ENCODE measurements at regions not wholly inside any gene's neighbourhood (a gene's known extent, or its start where the extent isn't known, plus 50 kb on each side); places are given as distances from the start of the nearest gene placed in this dataset.

DNA sequence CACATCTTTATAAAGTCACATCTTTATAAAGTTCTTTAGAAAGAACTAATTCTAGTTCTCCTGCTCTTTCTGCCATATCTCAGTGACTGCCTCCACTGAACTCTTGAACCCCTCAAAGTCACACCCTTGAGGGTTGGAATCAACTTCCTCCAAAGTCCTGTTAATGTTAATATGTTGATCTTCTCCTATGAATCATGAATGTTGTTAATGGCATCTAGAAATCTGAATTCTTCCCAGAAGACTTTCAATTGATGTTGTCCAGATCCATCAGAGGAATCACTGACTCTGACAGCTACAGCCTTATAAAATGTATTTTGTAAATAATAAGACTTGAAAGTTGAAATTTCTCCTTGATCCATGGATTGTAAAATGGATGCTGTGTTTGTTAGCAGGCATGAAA, 213.4 kb downstream of the COX7C start:
- Histone ChIP-seq H3K79me2 (ENCODE audit: insufficient read depth, low read length) (no peaks in the 10 kb centered on the region), H3F3A (ENCODE audit: insufficient read depth, low read length) (no peaks in the 10 kb centered on the region), H3K4me2 (ENCODE audit: low read length) (no peak overlapping the region), H3K9me2 (ENCODE audit: low read depth, low read length) (no peaks in the 10 kb centered on the region), H3K9me3 (ENCODE audit: low read length) (no peaks in the 10 kb centered on the region), H3K4me3 (ENCODE audit: low read depth, low read length, poor library complexity, severe bottlenecking) (no peak overlapping the region), H2AFZ (ENCODE audit: low read length) (no peak overlapping the region), H3K27ac (ENCODE audit: low read depth, low read length, poor library complexity, severe bottlenecking) (no peak overlapping the region), H4K20me1 (ENCODE audit: insufficient read depth, low read length) (no peaks in the 10 kb centered on the region), H3K36me3 (ENCODE audit: insufficient read depth, low read length) (no peaks in the 10 kb centered on the region), H3K9ac (ENCODE audit: low read length) (no peak overlapping the region), H3K4me1 (ENCODE audit: insufficient read depth, low read length, severe bottlenecking) (no peaks in the 10 kb centered on the region), H3K27me3 (ENCODE audit: insufficient read depth, low read length) (no peaks in the 10 kb centered on the region)
- TF ChIP-seq EZH2 (IDR thresholded peaks at IDR 0.05; ENCODE audit: borderline replicate concordance, low read length), result no peak
- TF ChIP-seq, protein P1, sequence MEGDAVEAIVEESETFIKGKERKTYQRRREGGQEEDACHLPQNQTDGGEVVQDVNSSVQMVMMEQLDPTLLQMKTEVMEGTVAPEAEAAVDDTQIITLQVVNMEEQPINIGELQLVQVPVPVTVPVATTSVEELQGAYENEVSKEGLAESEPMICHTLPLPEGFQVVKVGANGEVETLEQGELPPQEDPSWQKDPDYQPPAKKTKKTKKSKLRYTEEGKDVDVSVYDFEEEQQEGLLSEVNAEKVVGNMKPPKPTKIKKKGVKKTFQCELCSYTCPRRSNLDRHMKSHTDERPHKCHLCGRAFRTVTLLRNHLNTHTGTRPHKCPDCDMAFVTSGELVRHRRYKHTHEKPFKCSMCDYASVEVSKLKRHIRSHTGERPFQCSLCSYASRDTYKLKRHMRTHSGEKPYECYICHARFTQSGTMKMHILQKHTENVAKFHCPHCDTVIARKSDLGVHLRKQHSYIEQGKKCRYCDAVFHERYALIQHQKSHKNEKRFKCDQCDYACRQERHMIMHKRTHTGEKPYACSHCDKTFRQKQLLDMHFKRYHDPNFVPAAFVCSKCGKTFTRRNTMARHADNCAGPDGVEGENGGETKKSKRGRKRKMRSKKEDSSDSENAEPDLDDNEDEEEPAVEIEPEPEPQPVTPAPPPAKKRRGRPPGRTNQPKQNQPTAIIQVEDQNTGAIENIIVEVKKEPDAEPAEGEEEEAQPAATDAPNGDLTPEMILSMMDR (IDR thresholded peaks at IDR 0.05; ENCODE audit: low read length), result no peak

DNA sequence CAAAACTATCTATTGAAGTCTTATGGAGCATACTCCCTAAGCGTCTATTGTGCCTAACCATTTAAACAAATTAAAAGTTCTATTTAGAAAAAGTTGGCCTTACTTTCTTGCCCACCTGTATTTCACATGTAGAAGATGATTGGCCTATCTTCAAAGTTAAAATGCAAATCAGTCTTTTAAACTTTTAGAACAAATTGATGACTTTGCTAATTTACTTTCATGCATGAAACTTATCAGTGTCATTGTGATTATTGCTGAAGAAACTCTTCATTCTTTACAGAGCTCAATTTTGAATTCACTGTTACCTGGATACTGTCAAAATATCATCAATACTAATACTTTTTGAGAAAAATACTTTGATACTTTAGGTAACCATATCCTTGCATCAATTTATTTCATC, 216.1 kb downstream of the COX7C start:
- Histone ChIP-seq H3K9me3 (ENCODE audit: low read length) (no peaks in the 10 kb centered on the region), H3K4me2 (ENCODE audit: low read length) (no peak overlapping the region), H3K4me3 (ENCODE audit: low read depth, low read length, poor library complexity, severe bottlenecking) (no peak overlapping the region), H3F3A (ENCODE audit: insufficient read depth, low read length) (no peaks in the 10 kb centered on the region), H4K20me1 (ENCODE audit: insufficient read depth, low read length) (no peaks in the 10 kb centered on the region), H3K9me2 (ENCODE audit: low read depth, low read length) (no peaks in the 10 kb centered on the region), H3K27me3 (ENCODE audit: insufficient read depth, low read length) (no peaks in the 10 kb centered on the region), H3K9ac (ENCODE audit: low read length) (no peak overlapping the region), H3K79me2 (ENCODE audit: insufficient read depth, low read length) (no peaks in the 10 kb centered on the region), H3K36me3 (ENCODE audit: insufficient read depth, low read length) (no peaks in the 10 kb centered on the region), H3K27ac (ENCODE audit: low read depth, low read length, poor library complexity, severe bottlenecking) (no peak overlapping the region), H3K4me1 (ENCODE audit: insufficient read depth, low read length, severe bottlenecking) (no peaks in the 10 kb centered on the region), H2AFZ (ENCODE audit: low read length) (no peak overlapping the region)
- TF ChIP-seq, protein P1 (IDR thresholded peaks at IDR 0.05; ENCODE audit: low read length), result no peak
- TF ChIP-seq EZH2 (IDR thresholded peaks at IDR 0.05; ENCODE audit: borderline replicate concordance, low read length), result no peak

DNA sequence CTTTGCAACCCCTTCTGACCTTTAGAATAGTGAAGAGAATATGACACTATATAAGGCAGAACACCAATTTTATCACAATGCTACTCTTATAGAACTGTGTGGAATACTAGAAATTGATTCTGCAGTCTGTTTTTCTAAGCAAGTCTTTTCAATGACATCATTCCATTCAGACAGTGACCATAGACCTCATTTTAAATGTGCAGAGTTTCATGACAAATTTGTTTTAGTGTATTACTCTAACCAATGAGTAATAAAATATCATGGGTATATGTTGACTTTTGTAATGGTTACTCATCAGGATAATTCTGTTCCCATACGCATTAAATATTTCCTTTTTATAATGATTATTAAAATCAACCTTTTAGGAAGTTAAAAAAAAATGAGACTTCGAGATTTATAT, 219.9 kb downstream of the COX7C start:
- Histone ChIP-seq H3K4me2 (ENCODE audit: low read length) (no peak overlapping the region), H4K20me1 (ENCODE audit: insufficient read depth, low read length) (no peaks in the 10 kb centered on the region), H3F3A (ENCODE audit: insufficient read depth, low read length) (no peaks in the 10 kb centered on the region), H3K36me3 (ENCODE audit: insufficient read depth, low read length) (no peaks in the 10 kb centered on the region), H2AFZ (ENCODE audit: low read length) (no peak overlapping the region), H3K4me1 (ENCODE audit: insufficient read depth, low read length, severe bottlenecking) (no peaks in the 10 kb centered on the region), H3K9me3 (ENCODE audit: low read length) (no peaks in the 10 kb centered on the region), H3K79me2 (ENCODE audit: insufficient read depth, low read length) (no peaks in the 10 kb centered on the region), H3K27ac (ENCODE audit: low read depth, low read length, poor library complexity, severe bottlenecking) (no peak overlapping the region), H3K4me3 (ENCODE audit: low read depth, low read length, poor library complexity, severe bottlenecking) (no peak overlapping the region), H3K27me3 (ENCODE audit: insufficient read depth, low read length) (no peaks in the 10 kb centered on the region), H3K9ac (ENCODE audit: low read length) (no peak overlapping the region), H3K9me2 (ENCODE audit: low read depth, low read length) (no peaks in the 10 kb centered on the region)
- TF ChIP-seq, protein P1 (IDR thresholded peaks at IDR 0.05; ENCODE audit: low read length), result no peak
- TF ChIP-seq EZH2 (IDR thresholded peaks at IDR 0.05; ENCODE audit: borderline replicate concordance, low read length), result no peak
